Fibroblast of skin of left biceps (primary cell): ENCODE measurements at regions not wholly inside any gene's neighbourhood (a gene's known extent, or its start where the extent isn't known, plus 50 kb on each side); places are given as distances from the start of the nearest gene placed in this dataset.

Experiments used
- DNase-seq, 2 experiments: peaks; one replicate each; pipeline ENCODE4 v3.0.0-alpha.2; 2013; ENCODE audit warnings: low read depth in 2 of 2

DNA sequence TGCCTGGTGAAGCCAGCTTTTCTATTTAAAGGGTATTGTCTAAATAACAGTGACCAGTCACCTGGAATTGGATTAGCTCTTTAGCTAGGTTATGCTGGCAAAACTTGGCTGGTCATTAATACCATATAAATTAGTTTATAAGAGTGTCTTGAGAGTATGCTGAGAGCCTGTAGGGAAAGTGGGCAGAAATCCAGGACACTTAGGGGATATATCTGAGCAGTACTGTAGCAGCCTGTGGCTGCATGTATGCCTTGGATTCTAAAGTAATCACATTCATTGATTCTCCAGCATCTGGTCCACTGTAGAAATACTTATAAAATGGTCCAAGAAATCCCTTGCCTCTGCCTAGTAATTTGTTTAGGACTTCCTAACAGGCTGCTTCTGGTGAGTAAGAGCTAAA lies 288.9 kb upstream of the DMAC1 start:
- no peak for DNase-seq

DNA sequence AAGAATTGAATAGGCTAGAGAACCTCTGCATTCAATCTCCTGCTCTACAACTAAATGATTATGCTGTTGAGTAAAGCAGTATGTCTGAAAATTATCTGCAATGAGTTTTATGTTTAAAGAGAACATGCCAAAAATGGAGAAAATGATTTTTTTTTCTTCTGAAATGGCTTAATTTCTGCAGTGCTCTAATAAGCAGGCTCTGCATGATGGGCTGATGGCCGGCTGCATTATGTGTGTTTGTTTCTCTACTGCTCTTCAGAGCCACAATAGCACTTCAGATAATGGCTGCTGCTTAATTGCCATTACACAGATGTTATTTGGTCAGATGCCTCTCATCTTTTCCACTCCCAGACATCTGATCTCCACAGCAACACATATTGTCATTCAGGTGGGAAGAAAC lies 286.4 kb upstream of the DMAC1 start:
- no peak for DNase-seq

DNA sequence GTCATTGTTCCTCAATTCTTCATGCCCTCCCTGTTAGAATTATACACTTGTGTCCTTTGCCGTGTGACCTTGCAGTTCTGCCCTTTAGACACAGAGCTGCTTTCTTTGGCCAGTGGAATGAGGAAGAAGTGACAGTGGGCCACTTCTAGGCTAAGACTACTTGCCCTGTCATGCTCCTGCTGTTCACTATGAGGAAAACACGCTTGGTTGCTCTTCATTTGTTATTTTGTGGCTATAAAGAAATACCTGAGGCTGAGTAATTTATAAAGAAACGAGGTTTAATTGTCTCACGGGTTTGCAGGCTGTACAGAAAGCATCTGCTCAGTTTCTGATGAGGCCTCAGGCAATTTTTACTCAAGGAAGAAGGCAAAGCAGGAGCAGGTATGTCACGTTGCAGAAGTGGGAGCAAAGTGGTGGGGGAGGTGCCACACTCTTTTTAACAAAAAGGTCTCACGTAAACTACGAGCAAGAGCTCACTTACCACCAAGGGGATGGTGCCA lies 279.1 kb upstream of the DMAC1 start:
- DNase-seq: no peak

DNA sequence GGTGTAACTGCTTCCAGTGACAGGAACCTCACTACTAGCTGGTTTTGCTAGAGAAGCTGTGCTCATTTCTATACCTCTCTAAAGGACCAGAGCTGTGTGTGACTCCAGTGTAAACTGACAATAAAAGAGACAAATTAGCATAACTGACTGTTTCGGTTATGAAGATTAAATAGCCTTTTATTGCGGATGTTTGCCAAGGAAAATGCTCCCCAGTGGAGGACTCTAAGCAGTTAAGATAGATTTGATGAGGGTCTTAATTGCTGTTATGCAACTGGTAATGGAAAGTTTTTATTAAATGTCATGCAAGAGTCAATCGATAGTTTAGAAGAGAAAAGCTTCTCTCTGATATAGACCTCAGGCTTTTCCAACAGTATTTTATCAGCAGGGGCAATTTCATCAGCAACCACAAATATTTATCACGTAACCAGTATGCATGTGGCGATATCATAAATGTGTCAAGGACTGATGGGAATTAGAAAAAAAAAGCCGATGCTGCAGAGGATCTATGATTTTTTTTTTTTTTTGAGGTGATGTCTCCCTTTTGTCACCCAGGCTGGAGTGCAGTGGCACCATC lies 275.2 kb upstream of the DMAC1 start:
- no peak for DNase-seq

DNA sequence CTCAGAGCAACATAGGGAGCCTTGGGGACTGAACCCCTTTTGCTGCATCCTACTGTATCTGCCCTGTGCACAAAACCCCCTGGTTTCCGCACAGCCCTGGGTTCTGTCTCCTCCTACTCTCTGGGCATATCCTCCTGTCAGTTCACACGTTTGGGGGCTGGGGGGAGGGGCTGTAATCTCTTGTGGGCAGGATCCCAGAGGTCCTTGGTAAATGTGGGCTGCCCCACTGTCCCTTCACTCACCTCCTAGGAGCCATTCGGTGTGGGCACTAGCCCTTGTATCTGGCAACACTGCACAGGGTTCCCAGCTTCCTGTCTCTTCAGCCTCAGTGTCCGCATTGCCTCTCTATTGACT lies 271.8 kb upstream of the DMAC1 start:
- no peak for DNase-seq

DNA sequence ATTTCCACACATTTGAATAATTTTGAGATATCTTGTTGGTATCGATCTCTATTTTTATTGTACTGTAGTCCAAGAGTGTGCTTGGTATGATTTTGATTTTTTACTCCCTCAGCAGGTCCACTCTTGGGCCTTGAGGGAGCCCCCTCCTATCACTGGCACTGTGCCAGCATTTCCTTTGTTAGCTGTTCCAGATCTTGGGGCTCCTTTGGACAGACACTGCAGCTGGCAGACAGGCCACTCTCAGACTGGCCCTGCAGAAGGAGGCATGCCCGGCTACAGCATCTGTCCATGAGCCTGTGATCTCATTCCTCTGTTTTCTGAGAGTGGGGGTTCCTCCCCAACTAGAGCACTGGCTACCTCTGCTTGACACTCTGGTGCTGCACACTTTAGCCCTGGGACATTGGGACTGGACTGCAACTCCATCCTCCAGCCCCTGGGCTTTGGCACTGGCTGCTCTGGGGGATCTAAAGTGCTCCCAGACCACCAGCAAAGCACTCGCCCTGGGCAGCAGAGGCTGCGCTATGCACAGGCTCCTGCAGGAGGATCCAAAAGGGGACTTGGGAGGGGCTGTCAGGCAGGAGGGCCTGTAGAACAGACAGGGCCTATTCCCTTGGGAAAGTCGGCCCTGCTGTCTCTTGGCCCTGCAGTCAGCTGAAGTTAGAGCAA lies 271.3 kb upstream of the DMAC1 start:
- DNase-seq: no peak

DNA sequence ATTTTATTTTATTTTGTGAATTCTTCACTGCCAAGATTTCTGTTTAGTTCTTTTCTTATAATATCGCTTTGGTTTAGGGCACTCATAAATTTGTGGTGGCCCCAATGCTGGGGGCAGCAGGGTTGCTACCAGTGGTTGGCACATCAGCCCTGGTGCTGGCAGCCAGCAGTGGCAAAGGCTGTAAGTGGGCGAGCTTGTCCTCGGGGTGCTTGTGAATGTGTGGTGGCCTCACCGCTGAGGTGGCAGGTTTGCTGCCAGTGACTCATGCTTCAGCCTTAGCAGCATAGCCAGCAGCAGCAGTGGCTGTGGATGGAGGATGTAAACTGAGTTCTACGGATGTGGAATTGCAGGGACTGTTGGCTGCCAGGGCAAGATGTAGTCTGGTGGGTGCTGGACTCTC lies 262.9 kb upstream of the DMAC1 start:
- no peak for DNase-seq

DNA sequence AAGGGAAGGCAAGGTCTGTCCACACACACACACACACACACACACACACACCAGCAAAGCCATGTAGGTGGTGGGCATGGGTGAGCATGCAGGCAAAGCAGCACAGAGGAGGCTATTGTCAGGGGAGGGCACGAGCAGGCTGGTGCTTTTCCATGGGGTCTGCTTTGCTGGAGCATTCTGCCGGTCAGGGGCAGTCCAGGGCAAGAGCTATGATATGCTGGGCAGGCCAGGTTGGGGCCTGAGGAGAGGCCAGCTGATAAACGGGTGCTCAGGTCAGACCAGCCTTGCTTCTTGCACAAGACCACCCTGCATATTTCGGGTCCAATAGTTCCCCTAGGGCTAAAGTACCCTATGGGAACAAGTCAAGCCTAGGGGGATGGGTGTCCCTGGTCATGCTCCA lies 253.9 kb upstream of the DMAC1 start:
- no peak for DNase-seq

DNA sequence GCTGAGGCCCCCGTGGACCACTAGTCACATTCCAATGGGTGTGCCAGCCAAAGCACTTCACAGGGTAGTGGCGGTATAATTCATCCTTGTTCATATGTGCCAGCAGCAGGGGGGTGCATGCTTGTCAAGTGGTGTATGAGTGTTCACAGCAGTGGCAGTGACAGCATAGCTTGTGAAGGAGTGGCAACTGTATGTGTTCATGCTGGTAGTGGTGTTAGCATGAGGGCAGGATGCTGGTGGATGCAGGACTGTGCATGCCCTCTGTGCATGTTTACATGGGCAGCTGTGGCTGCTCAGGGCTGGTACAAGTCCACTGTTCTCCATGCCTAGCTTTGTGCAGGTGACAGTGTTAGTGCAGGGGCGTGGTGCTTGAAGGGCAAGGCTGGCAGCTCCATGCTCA lies 253.4 kb upstream of the DMAC1 start:
- DNase-seq: no peak

DNA sequence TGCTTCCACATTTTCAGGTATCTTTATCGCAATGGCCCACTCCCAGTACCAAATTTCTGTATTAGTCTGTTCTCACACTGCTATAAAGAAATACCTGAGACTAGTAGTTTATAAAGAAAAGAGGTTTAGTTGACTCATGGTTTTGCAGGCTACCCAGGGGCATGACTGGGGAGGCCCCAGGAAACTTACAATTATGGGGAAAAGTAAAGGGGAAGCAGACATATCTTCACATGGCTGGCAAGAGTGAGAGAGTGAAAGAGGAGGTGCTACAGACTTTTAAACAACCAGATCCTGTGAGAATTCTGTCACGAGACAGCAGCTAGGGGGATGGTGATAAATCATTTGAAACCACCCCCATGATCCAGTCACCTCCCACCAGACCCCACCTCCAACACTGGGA lies 238.2 kb upstream of the DMAC1 start:
- no peak for DNase-seq

DNA sequence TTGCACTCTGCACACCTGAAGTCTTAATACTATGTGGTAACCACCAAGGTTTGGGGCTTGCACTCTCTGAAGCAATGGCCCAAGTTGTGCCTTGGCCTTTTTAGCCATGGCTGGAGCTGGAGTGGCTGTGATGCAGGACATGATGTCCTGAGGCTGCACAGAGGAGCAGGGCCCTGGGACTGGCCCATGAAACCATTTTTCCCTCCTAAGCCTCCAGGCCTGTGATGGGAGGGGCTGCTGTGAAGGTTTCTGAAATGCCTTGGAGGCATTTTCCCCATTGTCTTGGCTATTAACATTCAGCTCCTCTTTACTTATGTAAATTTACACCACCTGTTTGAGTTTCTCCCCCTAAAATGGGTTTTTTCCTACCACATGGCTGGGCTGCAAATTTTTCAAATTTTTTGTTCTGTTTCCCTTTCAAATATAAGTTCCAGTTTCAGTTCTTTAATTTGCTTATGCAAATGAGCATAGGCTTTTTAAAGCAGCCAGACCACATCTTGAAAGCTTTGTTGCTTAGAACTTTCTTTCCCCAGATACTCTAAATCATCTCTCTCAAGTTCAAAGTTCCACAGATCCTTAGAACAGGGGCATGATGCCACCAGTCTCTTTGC lies 237.4 kb upstream of the DMAC1 start:
- DNase-seq: no peak

DNA sequence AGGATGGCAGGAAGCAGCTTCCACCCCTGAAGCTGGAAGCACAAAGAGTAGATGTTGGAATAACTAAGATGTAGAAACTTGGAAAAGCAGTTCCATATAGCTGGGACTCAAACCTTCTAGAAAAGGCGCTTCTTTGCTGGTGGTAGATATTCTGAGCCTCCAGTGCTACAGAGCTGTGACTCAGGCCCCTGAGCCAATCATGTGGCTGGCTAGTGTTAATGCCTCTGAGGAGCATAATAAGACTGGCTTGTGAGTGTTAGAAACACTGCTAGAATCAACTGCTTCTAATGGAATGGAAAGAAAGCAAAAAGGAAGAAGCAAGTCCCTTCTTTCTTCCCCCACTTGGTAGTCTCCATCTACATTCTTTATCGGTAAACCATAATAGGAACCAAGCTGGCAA lies 234.2 kb upstream of the DMAC1 start:
- DNase-seq: no peak

DNA sequence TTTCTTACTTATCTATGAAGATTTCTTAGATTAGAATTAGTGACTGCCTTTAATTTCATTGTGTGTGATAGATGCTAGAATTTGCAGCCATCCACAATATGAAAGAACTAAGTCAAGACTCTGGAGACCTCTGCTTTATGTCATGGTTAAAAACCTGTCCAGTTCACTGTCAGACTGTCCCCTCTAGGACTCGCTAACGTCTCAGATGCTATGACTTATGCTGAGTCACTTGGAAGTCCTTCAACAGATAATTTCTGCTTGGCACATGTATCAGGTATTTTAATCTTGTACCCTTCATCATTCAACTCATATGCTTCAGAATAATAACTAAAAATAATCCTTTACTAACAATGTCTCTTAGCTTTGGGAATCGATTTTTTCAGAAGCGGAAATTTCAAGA lies 230.5 kb upstream of the DMAC1 start:
- no peak for DNase-seq

DNA sequence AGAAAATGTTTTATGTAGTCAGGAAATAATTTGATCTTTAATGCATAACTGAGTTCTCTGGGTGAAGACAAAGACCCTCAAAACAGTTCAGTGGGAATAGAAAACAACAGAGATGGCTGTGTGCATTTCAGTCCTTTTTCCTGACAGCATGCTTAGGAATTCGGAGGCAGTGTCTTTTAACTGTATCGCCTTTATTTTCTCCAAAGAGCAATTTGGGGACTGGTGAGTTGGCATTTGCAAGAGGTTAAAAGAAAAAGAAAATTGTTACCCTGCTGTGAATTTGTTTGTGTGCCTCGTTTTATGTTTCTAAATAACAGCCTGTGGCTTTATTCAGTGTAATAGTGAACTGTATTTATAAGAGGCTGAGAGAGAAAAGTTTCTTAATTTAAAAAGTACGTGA lies 227.8 kb upstream of the DMAC1 start:
- DNase-seq: no peak

DNA sequence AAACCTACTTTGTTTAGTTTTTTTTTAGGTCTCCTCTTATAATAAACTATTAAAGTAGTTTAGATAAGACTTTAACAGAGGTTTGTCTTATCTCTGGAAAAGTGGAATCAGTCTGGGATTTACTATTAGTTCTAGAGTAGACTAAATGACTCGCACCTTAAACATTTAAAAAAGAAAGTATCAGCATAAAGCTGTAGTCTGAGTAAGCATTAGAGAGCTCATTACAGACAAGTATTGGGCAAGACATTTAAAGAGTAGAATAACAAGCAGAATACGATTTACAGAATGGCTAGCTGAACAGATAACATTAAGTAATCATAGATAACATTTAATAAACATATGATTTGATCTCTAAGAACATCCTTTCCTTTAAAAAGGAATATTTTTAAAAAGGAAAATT lies 226.0 kb upstream of the DMAC1 start:
- no peak for DNase-seq

DNA sequence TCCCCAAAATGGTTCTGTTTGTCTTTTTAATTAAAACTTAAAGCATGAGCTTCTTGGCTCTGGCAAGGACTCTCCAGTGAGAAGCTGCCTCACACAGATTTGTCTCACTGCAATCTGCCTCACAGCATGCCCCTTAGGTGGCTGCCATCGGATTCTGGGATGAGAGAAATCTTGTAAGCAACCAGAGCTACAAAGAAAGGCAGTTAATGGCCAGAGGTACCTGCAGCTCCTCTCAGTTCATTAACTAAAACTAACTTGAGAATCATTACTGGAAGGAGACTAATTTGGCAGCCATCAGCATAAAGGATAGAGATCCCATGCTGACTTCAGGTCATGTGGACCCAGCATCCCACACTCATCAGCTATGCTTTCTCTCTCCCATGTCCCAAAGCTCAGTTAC lies 220.6 kb upstream of the DMAC1 start:
- no peak for DNase-seq

DNA sequence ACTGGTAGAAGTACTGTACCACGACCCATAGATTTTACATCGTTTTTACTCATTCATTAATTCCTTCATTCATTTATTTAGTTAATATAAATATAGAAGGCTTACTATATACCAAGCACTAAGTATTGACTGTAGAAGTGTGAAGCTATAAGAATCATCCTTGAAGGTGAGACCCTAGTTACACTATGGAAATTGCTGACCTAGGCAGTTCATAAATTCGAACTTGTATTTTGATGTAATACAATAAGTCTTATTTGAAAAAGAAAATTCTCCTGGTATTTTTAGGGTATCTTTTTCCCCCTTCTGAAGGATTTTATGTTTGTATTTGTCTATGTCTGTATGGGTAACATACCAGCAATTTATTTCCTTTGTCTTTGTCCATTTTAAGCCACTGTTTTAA lies 220.1 kb upstream of the DMAC1 start:
- DNase-seq: no peak

DNA sequence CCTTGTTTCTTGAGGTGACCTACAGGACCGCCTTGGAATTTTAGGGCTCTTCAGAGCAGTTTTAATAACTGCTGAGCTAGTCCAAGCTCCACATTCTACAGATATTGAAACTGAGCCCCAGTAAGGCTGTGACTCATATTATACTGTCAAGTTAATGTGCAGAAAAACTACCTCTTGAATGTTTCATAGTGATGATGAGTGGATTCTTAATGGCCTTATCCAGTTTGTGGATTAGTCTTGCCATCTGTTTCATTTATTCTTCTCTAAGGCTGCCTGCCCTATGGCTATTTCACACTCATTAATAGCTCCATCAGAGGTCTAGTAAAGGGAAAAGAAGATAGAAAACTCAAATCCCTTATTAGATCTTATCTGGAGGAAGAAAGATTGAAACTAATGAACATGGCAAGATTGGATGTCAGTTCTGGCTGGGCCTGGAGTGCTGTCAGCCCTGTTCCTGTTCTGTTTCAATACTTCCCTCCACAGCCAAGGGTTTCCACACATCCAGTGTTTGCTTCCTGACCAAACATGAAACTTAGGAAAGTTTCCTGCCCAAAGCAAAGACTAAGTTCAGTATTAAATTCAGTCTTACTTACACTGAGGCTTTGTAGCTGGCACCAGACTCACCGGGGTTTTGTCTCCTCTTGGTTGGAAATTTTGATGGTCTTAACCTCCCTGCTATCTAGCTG lies 215.6 kb upstream of the DMAC1 start:
- DNase-seq: no peak

DNA sequence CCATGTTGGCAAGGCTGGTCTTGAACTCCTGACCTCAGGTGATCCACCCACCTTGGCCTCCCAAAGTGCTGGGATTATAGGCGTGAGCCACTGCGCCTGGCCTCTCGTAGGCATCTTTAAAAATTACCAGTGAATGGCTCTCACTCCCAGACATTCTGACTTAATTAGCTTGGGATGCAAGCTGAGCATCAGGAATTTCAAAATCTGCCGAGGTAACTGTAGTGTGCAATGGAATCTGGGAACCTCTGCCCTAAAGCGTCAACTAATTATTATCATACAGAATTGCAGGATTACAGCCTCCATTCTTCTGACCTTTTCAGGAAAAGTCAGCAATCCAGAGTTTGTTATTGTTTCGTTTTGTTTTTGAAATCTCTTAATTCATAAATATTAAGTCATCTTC lies 213.4 kb upstream of the DMAC1 start:
- DNase-seq: peak; percentile 12 to 17

DNA sequence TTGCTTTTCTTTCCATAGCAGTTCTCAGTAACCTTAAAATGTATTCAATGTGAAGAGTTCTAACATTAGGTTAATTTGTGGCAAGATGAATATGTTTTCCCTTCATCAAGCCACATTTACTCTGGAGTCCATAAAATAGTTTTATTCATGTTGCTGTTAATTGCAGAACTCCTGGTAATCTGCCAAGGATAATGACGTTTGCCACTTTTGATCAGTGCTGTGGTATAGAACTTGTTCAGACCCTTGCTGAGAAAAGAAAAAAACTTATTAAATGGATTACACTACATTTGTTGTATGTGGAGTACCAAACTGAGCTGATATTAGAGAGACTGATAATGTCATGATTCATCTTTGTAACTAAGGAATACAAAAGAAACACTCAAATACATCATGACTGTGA lies 212.4 kb upstream of the DMAC1 start:
- no peak for DNase-seq

DNA sequence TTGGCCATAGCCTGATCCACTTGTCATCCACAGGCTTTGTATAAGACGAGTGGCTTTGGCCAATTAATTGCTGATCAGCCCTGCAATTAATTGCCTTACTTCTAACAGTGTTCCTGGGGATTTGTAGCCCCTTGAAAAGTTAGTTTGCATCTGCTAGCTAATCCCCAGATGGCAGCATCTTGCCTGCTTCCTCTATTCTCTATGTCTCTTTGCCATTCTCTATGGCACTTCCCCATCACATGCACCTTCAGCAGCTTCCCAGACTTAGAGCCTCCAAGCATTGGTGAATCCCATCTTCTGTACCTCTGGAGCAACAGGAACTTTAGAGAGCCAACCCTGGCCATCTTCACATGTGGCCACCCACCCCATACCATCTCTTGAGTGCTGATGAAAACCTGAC lies 197.0 kb upstream of the DMAC1 start:
- no peak for DNase-seq

DNA sequence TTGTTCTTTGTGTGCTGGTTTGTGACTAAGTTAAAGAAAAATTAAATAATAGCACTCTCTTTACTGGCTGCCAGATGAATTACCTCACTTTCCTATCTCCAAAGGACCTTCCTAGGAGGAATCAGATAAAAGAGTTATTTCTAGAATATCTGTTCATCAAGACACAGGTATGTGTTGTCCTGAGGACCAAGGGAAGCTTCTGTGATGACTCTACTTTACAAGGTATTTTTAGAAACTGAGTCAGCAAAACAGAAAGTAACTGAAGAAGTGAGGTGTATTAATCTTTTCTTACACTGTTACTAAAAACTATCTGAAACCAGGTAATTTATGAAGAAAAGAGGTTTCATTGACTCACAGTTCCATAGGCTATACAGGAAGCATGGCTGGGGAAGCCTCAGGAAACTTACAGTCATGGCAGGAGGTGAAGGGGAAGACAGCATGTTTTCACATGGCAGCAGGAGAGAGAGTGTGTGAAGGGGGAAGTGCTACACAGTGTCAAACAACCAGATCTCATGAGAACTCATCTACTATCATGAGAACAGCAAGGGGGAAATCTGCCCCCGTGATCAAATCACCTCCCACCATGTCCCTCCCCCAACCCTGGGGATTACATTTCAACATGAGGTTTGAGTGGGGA lies 189.2 kb upstream of the DMAC1 start:
- DNase-seq: no peak

DNA sequence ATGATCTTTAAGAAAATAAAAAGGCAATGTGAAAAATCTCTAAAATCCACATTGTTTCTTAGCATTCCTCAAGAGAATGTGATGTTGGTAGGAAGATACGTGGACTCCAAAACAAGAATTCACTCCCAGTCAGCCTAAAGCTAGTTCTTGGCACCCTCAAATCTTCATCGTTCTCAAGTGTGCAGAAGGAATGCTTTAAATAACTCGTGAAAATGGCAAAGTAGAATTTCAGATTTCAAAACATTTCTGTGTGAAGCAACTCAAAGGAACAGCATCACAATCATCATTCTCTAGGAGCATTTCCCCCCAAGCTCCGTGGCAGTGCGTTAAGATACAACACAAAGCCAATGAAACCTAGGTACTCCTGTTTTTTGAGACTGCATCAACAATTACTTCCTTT lies 185.1 kb upstream of the DMAC1 start:
- no peak for DNase-seq
